ENCODE measurements at regions not wholly inside any gene's neighbourhood (a gene's known extent, or its start where the extent isn't known, plus 50 kb on each side); places are given as distances from the start of the nearest gene placed in this dataset.

DNA sequence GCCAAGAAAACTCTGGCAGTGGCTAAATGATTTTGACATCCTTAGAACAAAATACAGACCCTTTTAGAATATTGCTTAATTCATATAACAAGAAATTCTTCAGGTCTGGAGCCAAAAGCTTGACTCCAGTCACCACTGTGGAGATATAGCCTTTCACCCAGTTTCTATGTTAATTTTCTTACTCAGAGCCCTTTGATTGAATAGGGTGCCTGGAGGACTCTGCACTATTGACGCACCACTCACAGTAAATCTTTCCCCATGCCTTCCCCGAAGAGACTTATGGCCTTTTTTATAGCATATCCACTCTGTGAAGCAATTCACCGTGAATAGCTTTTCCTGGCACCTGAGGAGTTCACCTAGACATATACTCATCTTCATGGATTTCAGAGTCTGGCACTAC is 613.8 kb downstream of the ZWINT start:
- TF ChIP-seq, protein P1, sequence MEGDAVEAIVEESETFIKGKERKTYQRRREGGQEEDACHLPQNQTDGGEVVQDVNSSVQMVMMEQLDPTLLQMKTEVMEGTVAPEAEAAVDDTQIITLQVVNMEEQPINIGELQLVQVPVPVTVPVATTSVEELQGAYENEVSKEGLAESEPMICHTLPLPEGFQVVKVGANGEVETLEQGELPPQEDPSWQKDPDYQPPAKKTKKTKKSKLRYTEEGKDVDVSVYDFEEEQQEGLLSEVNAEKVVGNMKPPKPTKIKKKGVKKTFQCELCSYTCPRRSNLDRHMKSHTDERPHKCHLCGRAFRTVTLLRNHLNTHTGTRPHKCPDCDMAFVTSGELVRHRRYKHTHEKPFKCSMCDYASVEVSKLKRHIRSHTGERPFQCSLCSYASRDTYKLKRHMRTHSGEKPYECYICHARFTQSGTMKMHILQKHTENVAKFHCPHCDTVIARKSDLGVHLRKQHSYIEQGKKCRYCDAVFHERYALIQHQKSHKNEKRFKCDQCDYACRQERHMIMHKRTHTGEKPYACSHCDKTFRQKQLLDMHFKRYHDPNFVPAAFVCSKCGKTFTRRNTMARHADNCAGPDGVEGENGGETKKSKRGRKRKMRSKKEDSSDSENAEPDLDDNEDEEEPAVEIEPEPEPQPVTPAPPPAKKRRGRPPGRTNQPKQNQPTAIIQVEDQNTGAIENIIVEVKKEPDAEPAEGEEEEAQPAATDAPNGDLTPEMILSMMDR (IDR thresholded peaks at IDR 0.05): no peak
- TF ChIP-seq POLR2A (IDR thresholded peaks at IDR 0.05) (no peak), EP300 (IDR thresholded peaks at IDR 0.05) (no peak)

Measured in tibial nerve (tissue), 4 donors.